BLaER1 (cell line): ENCODE measurements at regions not wholly inside any gene's neighbourhood (a gene's known extent, or its start where the extent isn't known, plus 50 kb on each side); places are given as distances from the start of the nearest gene placed in this dataset.

Experiments
- H3K27ac ChIP-seq: shearing (Covaris generic); formaldehyde crosslinking; 2 replicates; pipeline ENCODE4 v1.8.1; 2022
- H3K27me3 ChIP-seq: shearing (Covaris generic); formaldehyde crosslinking; 2 replicates; pipeline ENCODE4 v1.8.1; 2022
- H3K36me3 ChIP-seq: shearing (Covaris generic); formaldehyde crosslinking; 2 replicates; pipeline ENCODE4 v1.8.1; 2022
- H3K4me1 ChIP-seq: shearing (Covaris generic); formaldehyde crosslinking; 2 replicates; pipeline ENCODE4 v1.8.1; 2022
- H3K4me2 ChIP-seq: shearing (Covaris generic); formaldehyde crosslinking; 2 replicates; pipeline ENCODE4 v1.8.1; 2022
- H3K4me3 ChIP-seq: shearing (Covaris generic); formaldehyde crosslinking; 2 replicates; pipeline ENCODE4 v1.8.1; 2022
- H3K9ac ChIP-seq: shearing (Covaris generic); formaldehyde crosslinking; 2 replicates; pipeline ENCODE4 v1.8.1; 2022
- H3K9me3 ChIP-seq: shearing (Covaris generic); formaldehyde crosslinking; 2 replicates; pipeline ENCODE4 v1.8.1; 2022
- H4K20me1 ChIP-seq: shearing (Covaris generic); formaldehyde crosslinking; 2 replicates; pipeline ENCODE4 v1.8.1; 2022
- Cebpa-rat ChIP-seq: shearing (Covaris generic); IDR thresholded peaks from 2 replicates; pipeline ENCODE4 v1.8.1; 2022

- Histone ChIP-seq H3K9ac (no peak overlapping the region), H3K4me1 (peaks cover 30% of the 10 kb centered on the region), H3K9me3 (peaks cover 47% of the 10 kb centered on the region), H4K20me1 (no peaks in the 10 kb centered on the region), H3K36me3 (no peaks in the 10 kb centered on the region), H3K27ac (no peak overlapping the region), H3K27me3 (no peaks in the 10 kb centered on the region), H3K4me2 (no peak overlapping the region), H3K4me3 (no peak overlapping the region)
- TF ChIP-seq Cebpa-rat: no peak
These were observed 916.2 kb upstream of the LCORL start for GRCh38 chr4:18937746-18938145.

DNA sequence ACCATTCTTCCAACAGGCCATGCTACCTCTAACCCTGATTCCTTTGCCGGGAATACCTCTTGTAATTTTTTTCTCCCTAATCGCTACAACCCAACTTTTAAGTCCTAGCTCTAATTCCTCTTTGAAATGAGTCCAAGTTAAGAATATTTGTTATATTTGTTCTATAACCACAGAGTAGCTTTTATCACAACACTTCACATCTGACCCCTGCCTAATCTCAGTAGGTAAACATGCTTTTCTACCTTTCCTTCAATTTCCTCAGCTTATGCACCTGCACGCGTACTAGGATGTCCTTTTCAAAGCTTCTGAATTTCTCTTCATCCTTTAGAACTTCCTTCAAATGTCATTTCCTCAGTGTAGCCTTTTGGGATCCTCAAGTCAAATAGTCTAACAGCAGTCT, 915.5 kb upstream of the LCORL start:
- H3K4me3 ChIP-seq: no peak overlapping the region
- no peak overlapping the region for H3K27ac ChIP-seq
- H3K9me3 ChIP-seq: peaks cover 47% of the 10 kb centered on the region
- no peak for TF ChIP-seq Cebpa-rat
- H3K36me3 ChIP-seq: no peaks in the 10 kb centered on the region
- peaks cover 30% of the 10 kb centered on the region for H3K4me1 ChIP-seq
- no peak overlapping the region for H3K4me2 ChIP-seq
- H4K20me1 ChIP-seq: no peaks in the 10 kb centered on the region
- no peak overlapping the region for H3K9ac ChIP-seq
- no peaks in the 10 kb centered on the region for H3K27me3 ChIP-seq

DNA sequence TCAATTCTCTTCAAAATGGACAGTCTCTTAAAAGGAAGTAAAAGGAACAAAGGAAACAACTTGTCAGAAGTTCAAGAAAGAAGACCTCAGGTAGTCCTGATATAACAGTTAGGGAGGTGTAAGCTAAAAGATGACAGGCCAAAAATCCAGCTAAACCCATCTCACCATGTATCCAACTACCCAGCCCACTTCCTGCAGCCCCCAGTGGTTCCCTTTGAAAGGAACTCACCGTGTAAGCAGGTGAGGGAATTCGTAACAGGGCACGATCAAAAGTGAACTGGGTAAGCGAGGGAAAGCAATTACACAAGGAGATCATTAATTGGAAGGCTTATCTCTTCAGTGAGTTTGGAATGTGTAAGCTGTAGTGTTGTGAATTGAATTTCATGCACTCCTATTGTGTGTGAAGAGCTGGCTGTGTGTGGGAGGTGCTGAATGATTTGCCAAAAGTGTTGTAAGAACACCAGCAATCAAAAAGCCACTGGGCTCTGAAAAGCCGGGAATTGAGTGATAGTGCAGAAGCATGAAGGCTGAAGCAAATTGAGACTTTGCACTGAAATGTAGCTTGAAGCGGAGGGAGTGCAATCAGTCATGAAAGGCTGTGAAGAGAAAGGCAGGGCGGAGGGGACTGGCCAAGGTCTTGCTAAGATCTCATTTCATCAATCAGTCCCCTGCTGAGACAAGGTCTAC, 914.2 kb upstream of the LCORL start:
- H3K4me1 ChIP-seq: peaks cover 30% of the 10 kb centered on the region
- H4K20me1 ChIP-seq: no peaks in the 10 kb centered on the region
- H3K36me3 ChIP-seq: no peaks in the 10 kb centered on the region
- no peak overlapping the region for H3K4me2 ChIP-seq
- no peak for TF ChIP-seq Cebpa-rat
- no peak overlapping the region for H3K4me3 ChIP-seq
- H3K27ac ChIP-seq: no peak overlapping the region
- H3K9ac ChIP-seq: no peak overlapping the region
- no peaks in the 10 kb centered on the region for H3K27me3 ChIP-seq
- H3K9me3 ChIP-seq: peaks cover 39% of the 10 kb centered on the region

- Histone ChIP-seq H3K4me1 (peaks cover 20% of the 10 kb centered on the region), H3K9me3 (peaks cover 37% of the 10 kb centered on the region)
These were observed 912.6 kb upstream of the LCORL start for GRCh38 chr4:18934197-18934596.

DNA sequence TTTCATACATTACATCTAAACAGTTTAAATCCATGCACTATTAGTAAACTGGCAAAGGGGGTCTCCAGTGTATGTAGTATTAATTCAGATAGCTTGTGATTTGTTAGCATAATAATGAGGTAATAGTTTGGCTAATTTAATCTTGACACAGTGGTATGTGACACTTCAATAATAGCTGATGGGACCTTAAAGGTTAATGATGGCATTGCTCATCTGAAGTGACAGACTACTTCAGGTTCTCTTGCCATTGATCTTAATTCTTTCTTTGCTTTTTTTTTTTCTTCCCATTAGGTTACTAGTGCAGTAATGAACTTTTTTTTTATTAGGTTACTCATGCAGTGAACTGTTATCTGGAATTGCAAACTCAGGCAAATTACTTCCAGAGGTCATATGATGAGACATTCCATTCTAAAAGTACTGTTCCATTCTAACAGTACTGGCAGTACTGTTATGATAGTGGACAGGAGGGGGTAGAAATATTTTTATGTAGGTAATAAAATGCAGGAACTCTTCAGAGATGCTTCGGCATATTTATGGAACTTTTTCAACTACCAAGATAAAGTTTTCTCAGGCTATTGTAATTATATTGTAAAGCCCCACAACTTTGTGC, 911.3 kb upstream of the LCORL start:
- H3K27me3 ChIP-seq: no peaks in the 10 kb centered on the region
- peaks cover 35% of the 10 kb centered on the region for H3K9me3 ChIP-seq
- H3K9ac ChIP-seq: no peak overlapping the region
- H3K4me2 ChIP-seq: no peak overlapping the region
- H3K36me3 ChIP-seq: no peaks in the 10 kb centered on the region
- H3K27ac ChIP-seq: no peak overlapping the region
- H3K4me1 ChIP-seq: peaks cover 7% of the 10 kb centered on the region; the same call in 1 of the 2 replicates
- H4K20me1 ChIP-seq: no peaks in the 10 kb centered on the region
- no peak for TF ChIP-seq Cebpa-rat
- no peak overlapping the region for H3K4me3 ChIP-seq

More at GRCh38 chr4:18934197-18934596, 912.6 kb upstream of the LCORL start:
- H3K4me2 ChIP-seq: no peak overlapping the region
- no peak overlapping the region for H3K9ac ChIP-seq
- no peak overlapping the region for H3K27ac ChIP-seq
- no peaks in the 10 kb centered on the region for H4K20me1 ChIP-seq
- no peak for TF ChIP-seq Cebpa-rat
- no peak overlapping the region for H3K4me3 ChIP-seq
- H3K36me3 ChIP-seq: no peaks in the 10 kb centered on the region
- no peaks in the 10 kb centered on the region for H3K27me3 ChIP-seq

DNA sequence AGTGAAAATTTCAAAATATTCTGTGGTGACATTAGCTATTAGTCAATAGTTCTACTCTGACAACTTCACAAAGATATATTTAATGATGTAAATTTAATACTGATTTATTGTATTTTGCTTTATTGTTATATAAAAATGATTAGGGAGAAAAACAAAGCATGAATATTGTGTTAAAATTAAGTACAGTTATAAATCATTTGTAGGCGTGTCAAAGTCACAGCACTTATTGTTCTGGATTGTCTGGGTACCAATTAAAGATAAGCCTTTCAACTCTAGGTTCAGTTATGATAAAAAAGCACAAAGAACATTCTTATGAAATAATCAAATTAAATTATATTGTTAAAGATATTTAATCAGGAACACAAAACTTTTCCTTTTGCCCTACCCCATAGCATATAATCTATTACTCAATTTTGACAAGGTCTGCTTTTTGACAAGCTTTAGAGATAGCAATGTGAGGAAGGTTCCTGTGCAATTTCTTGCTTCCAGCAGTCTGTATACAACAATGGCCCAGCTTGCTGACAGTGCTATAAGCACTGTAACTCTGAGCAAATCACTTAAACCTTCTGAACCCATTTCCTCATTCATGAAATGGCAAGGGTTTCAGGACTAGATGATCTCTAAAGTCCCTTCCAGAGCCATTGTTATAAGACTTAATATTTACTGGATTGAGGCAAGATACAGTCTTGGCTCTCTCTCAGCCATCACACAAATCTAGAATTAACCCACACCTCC, 910.3 kb upstream of the LCORL start:
- no peak for TF ChIP-seq Cebpa-rat
- H3K4me2 ChIP-seq: no peak overlapping the region
- no peaks in the 10 kb centered on the region for H4K20me1 ChIP-seq
- H3K27ac ChIP-seq: no peak overlapping the region
- no peaks in the 10 kb centered on the region for H3K4me1 ChIP-seq
- no peak overlapping the region for H3K9ac ChIP-seq
- H3K9me3 ChIP-seq: peaks cover 25% of the 10 kb centered on the region
- H3K27me3 ChIP-seq: no peaks in the 10 kb centered on the region
- no peaks in the 10 kb centered on the region for H3K36me3 ChIP-seq
- H3K4me3 ChIP-seq: no peak overlapping the region

DNA sequence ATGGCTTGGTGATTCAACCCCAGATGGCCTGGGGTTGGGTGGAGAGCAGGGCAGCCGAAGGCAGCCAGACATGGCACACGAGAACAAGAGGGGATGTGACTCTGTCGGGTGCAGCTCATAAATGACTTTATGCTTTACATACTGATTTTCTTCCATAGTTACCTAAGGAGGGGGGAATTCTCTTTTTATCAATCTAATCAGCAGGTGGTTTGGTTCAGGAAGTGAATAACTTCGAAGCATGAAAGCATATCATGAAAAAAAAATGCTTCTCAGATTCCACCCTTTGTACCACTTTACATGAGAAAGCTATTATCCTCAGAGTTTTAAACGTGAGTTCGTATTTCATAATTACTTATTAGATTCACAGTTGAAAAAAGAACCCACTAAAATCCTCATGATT, 908.9 kb upstream of the LCORL start:
- Histone ChIP-seq H3K36me3 (no peaks in the 10 kb centered on the region), H3K9ac (no peak overlapping the region), H3K4me2 (no peak overlapping the region), H3K27me3 (no peaks in the 10 kb centered on the region), H3K4me3 (no peak overlapping the region), H3K4me1 (no peaks in the 10 kb centered on the region), H4K20me1 (no peaks in the 10 kb centered on the region), H3K9me3 (peaks cover 12% of the 10 kb centered on the region; the same call in 1 of the 2 replicates), H3K27ac (no peak overlapping the region)
- no peak for TF ChIP-seq Cebpa-rat

DNA sequence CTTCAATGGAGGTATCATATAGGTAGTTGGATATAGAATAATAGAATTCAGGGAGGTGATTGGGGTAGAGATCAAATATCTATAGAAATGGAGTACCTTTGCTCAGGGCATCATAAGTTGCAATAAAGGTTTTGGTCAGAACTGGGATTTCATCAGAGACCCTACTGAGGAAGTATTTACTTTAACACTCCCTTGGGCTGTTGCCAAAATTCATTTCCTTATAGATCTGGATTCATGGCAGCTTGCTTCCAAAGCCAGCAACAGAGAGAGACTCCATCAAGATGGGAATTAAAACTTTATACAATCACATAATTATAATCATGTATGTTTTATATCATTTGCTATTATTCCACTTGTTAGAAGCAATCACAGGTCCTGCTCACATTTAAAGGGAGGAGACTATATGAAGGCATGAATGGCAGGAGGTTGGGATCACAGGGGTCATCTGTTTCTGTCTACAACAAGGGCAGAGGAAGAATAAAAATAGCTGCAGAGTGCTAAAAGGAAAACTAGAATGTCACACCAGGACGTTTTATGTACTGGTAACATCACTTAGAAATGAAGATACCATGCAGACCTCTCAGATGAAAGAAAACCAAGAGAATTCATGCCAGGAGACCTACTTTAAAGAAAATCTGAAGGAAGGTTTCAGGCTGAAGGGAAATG, 902.1 kb upstream of the LCORL start:
- Histone ChIP-seq H3K27ac (no peak overlapping the region), H3K4me1 (peaks cover 9% of the 10 kb centered on the region; the same call in 1 of the 2 replicates), H3K36me3 (no peaks in the 10 kb centered on the region), H3K4me2 (no peak overlapping the region; the same call in 1 of the 2 replicates), H3K9ac (no peak overlapping the region), H3K9me3 (no peaks in the 10 kb centered on the region), H3K4me3 (no peak overlapping the region), H4K20me1 (no peaks in the 10 kb centered on the region), H3K27me3 (no peaks in the 10 kb centered on the region)
- no peak for TF ChIP-seq Cebpa-rat

DNA sequence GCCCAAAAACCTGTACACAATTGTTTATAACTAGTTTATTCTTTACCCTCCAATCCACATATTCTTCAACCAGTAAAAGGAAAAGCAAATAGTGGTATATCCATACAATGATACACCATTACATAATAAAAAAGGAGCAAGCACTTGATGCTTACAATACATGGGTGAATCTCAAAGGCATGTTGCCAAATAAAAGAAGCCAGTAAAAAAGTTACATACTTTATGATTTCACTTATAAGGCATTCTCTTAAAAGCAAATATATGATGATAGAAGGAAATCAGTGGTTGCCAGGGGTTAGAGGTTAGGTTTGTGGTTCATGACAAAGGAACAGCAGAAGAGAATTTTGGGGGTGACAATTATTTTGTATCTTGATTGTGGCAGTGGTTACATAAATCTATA, 896.1 kb upstream of the LCORL start:
- no peak for TF ChIP-seq Cebpa-rat
- no peak overlapping the region for H3K4me2 ChIP-seq
- H3K4me1 ChIP-seq: no peaks in the 10 kb centered on the region
- no peak overlapping the region for H3K9ac ChIP-seq
- no peak overlapping the region for H3K27ac ChIP-seq
- no peak overlapping the region for H3K4me3 ChIP-seq
- H3K9me3 ChIP-seq: peaks cover 14% of the 10 kb centered on the region
- H3K36me3 ChIP-seq: no peaks in the 10 kb centered on the region
- no peaks in the 10 kb centered on the region for H4K20me1 ChIP-seq
- H3K27me3 ChIP-seq: no peaks in the 10 kb centered on the region

- Histone ChIP-seq H3K27ac (no peak overlapping the region), H3K36me3 (no peaks in the 10 kb centered on the region), H3K27me3 (no peaks in the 10 kb centered on the region), H4K20me1 (no peaks in the 10 kb centered on the region), H3K4me2 (no peak overlapping the region), H3K9ac (no peak overlapping the region), H3K9me3 (peaks cover 24% of the 10 kb centered on the region), H3K4me1 (no peaks in the 10 kb centered on the region), H3K4me3 (no peak overlapping the region)
- no peak for TF ChIP-seq Cebpa-rat
These were observed 892.6 kb upstream of the LCORL start for GRCh38 chr4:18914182-18914581.
